H1 (cell line): ENCODE measurements at regions not wholly inside any gene's neighbourhood (a gene's known extent, or its start where the extent isn't known, plus 50 kb on each side); places are given as distances from the start of the nearest gene placed in this dataset.

ENCODE experiments used
- CTCF ChIP-seq, 3 experiments: IDR thresholded peaks; 1 replicate in 2 of 3; 2 replicates in 1 of 3; pipeline versions ENCODE4 v1.5.1 to v1.6.1; 2011; ENCODE audit warnings: low read length in 3 of 3, mild to moderate bottlenecking in 3 of 3, inconsistent platforms in 2 of 3, low read depth in 1 of 3, moderate library complexity in 1 of 3; ENCODE audit not compliant: insufficient read depth in 1 of 3; ENCODE audit errors: control extremely low read depth in 1 of 3
- EGR1 ChIP-seq: IDR thresholded peaks from 2 replicates; pipeline ENCODE4 v1.6.1; 2011; ENCODE audit warnings: low read depth, low read length, borderline replicate concordance
- GABPA ChIP-seq: IDR thresholded peaks from 2 replicates; pipeline ENCODE4 v1.6.1; 2011; ENCODE audit warnings: mild to moderate bottlenecking, low read length, moderate library complexity, borderline replicate concordance; ENCODE audit not compliant: insufficient read depth
- JUN ChIP-seq: IDR thresholded peaks from 2 replicates; pipeline ENCODE4 v1.6.1; 2011; ENCODE audit warnings: low read depth, mild to moderate bottlenecking, improper control_type of control experiment, low read length
- NRF1 ChIP-seq: IDR thresholded peaks from 2 replicates; pipeline ENCODE4 v1.6.1; 2011; ENCODE audit warnings: mild to moderate bottlenecking, low read depth, low read length, improper control_type of control experiment
- POLR2AphosphoS5 ChIP-seq: IDR thresholded peaks from 2 replicates; pipeline ENCODE4 v1.6.1; 2011; ENCODE audit warnings: low read depth, low read length

GRCh38 chr6:47414423-47415167 lies 63.0 kb upstream of the CD2AP start:
- TF ChIP-seq NRF1 (no peak), POLR2AphosphoS5 (no peak), CTCF (IDR thresholded peaks at IDR 0.05; ENCODE audit: control extremely low read depth in 1 of 3, insufficient read depth in 1 of 3, low read depth in 1 of 3, low read length in 3 of 3) (no peak), EGR1 (no peak), GABPA (no peak), JUN (no peak)
